ENCODE measurements at regions not wholly inside any gene's neighbourhood (a gene's known extent, or its start where the extent isn't known, plus 50 kb on each side); places are given as distances from the start of the nearest gene placed in this dataset.

GRCh38 chr20:60990061-60990460 lies 262.0 kb upstream of the CDH4 start:
- Histone ChIP-seq H3K27me3 (no peaks in the 10 kb centered on the region), H3K36me3 (no peaks in the 10 kb centered on the region), H3K4me1 (ENCODE audit: insufficient read depth) (no peaks in the 10 kb centered on the region), H3K4me3 (no peak overlapping the region), H3K27ac (no peak overlapping the region), H3K9me3 (no peaks in the 10 kb centered on the region)
- WGBS, 3 donors: 51 to 68% (median 63%) methylated on average over 9 to 10 of the region's 10 CpGs
- intact Hi-C loops (cut with DNase I): no loop called here
- TF ChIP-seq EP300 (IDR thresholded peaks at IDR 0.05): no peak
- TF ChIP-seq CTCF (IDR thresholded peaks at IDR 0.05): no peak
- TF ChIP-seq POLR2A (IDR thresholded peaks at IDR 0.05): no peak
- no peak for DNase-seq

GRCh38 chr20:60990643-60991042 lies 261.4 kb upstream of the CDH4 start:
- intact Hi-C loops (cut with DNase I): no loop called here
- Histone ChIP-seq H3K36me3 (no peaks in the 10 kb centered on the region), H3K4me3 (no peak overlapping the region), H3K4me1 (ENCODE audit: insufficient read depth) (no peaks in the 10 kb centered on the region), H3K27me3 (no peaks in the 10 kb centered on the region), H3K9me3 (no peaks in the 10 kb centered on the region), H3K27ac (no peak overlapping the region)
- no peak for TF ChIP-seq EP300 (IDR thresholded peaks at IDR 0.05)
- TF ChIP-seq POLR2A (IDR thresholded peaks at IDR 0.05): no peak
- TF ChIP-seq CTCF (IDR thresholded peaks at IDR 0.05): no peak
- DNase-seq: no peak
- 60 to 69% (median 61%) methylated on average over 12 of the region's 12 CpGs for WGBS, 3 donors

GRCh38 chr20:60993433-60994044 lies 258.5 kb upstream of the CDH4 start:
- DNase-seq: no peak
- 57 to 75% (median 59%) methylated on average over 9 of the region's 9 CpGs for WGBS, 3 donors
- TF ChIP-seq EP300 (IDR thresholded peaks at IDR 0.05) (no peak), CTCF (IDR thresholded peaks at IDR 0.05) (no peak), POLR2A (IDR thresholded peaks at IDR 0.05) (no peak)
- no peak overlapping the region for H3K27ac ChIP-seq
- H3K36me3 ChIP-seq: no peaks in the 10 kb centered on the region
- no peaks in the 10 kb centered on the region for H3K9me3 ChIP-seq
- no peaks in the 10 kb centered on the region for H3K4me1 ChIP-seq (ENCODE audit: insufficient read depth)
- intact Hi-C loops (cut with DNase I): no loop called here
- no peak overlapping the region for H3K4me3 ChIP-seq
- H3K27me3 ChIP-seq: no peaks in the 10 kb centered on the region

GRCh38 chr20:60999250-60999649 lies 252.8 kb upstream of the CDH4 start:
- no peaks in the 10 kb centered on the region for H3K27me3 ChIP-seq
- TF ChIP-seq CTCF (IDR thresholded peaks at IDR 0.05) (no peak), POLR2A (IDR thresholded peaks at IDR 0.05) (no peak), EP300 (IDR thresholded peaks at IDR 0.05) (no peak)
- H3K36me3 ChIP-seq: no peaks in the 10 kb centered on the region
- no peak overlapping the region for H3K27ac ChIP-seq
- no peaks in the 10 kb centered on the region for H3K4me1 ChIP-seq (ENCODE audit: insufficient read depth)
- no peak for DNase-seq
- H3K4me3 ChIP-seq: no peak overlapping the region
- intact Hi-C loops (cut with DNase I): no loop called here
- H3K9me3 ChIP-seq: no peaks in the 10 kb centered on the region
- 46 to 61% (median 57%) methylated on average over 5 of the region's 5 CpGs for WGBS, 3 donors
